ENCODE measurements at regions not wholly inside any gene's neighbourhood (a gene's known extent, or its start where the extent isn't known, plus 50 kb on each side); places are given as distances from the start of the nearest gene placed in this dataset.

- Histone ChIP-seq H3T11ph (ENCODE audit: low read length) (no peak overlapping the region), H3K27ac (ENCODE audit: insufficient read length, low read depth, low read length) (no peak overlapping the region), H4K5ac (ENCODE audit: insufficient read length, low read depth, low read length) (no peak overlapping the region), H4K20me1 (ENCODE audit: control insufficient read depth, insufficient read depth, insufficient read length) (no peaks in the 10 kb centered on the region), H3K4ac (ENCODE audit: low read depth, low read length) (no peak overlapping the region), H2AFZ (ENCODE audit: low read length) (no peak overlapping the region), H2BK5ac (ENCODE audit: insufficient read length, low read length) (no peak overlapping the region), H3K56ac (ENCODE audit: insufficient read length, low read depth, low read length) (no peak overlapping the region), H3K18ac (ENCODE audit: insufficient read length, low read depth, low read length) (no peak overlapping the region), H3K23me2 (ENCODE audit: insufficient read length, low read depth, low read length, poor library complexity, severe bottlenecking) (no peaks in the 10 kb centered on the region), H4K8ac (replicated peaks; ENCODE audit: insufficient read length, low read depth, low read length) (no peak overlapping the region), H2BK12ac (ENCODE audit: insufficient read length, low read depth, low read length) (no peak overlapping the region), H3K79me2 (ENCODE audit: insufficient read depth, low read length) (no peaks in the 10 kb centered on the region), H3K9ac (ENCODE audit: extremely low read depth, insufficient read length, low read length) (no peak overlapping the region), H4K91ac (ENCODE audit: insufficient read length, low read depth, low read length) (no peak overlapping the region), H3K27me3 (ENCODE audit: insufficient read depth, low read length) (no peaks in the 10 kb centered on the region), H3K4me1 (ENCODE audit: insufficient read depth, low read length) (no peaks in the 10 kb centered on the region), H2BK20ac (ENCODE audit: low read depth, low read length, poor library complexity, severe bottlenecking) (no peak overlapping the region), H3K14ac (ENCODE audit: insufficient read depth, low read length) (no peak overlapping the region), H3K79me1 (ENCODE audit: insufficient read depth, low read depth, low read length, poor library complexity, severe bottlenecking) (no peaks in the 10 kb centered on the region), H3K4me2 (ENCODE audit: insufficient read depth, insufficient read length, low read length) (no peak overlapping the region), H3K9me3 (ENCODE audit: control insufficient read depth, low read depth, low read length) (no peaks in the 10 kb centered on the region), H2BK15ac (ENCODE audit: low read depth, low read length) (no peak overlapping the region), H3K23ac (ENCODE audit: insufficient read length, low read depth, low read length) (no peak overlapping the region), H2BK120ac (ENCODE audit: low read depth, low read length, poor library complexity, severe bottlenecking) (no peak overlapping the region), H2AK5ac (ENCODE audit: insufficient read length, low read length) (no peak overlapping the region)
- no peaks in the 10 kb centered on the region; a peak in 1 of 5 replicates for H3K9me3 Mint-ChIP-seq
- no CpG with 5 or more reads among the region's 5 CpGs for WGBS (ENCODE audit: extremely low coverage, insufficient read length, low lambda C conversion rate)
- DNase-seq: no peak
- H3K36me3 Mint-ChIP-seq (ENCODE audit: insufficient read depth in 1 of 3, low read depth in 3 of 3): peaks cover 0 to 1% (median 0%) of the 10 kb centered on the region in 3 experiments; a peak in 1 of 7 replicates
- H3K27ac Mint-ChIP-seq: peak overlapping the region in 1 of 3 experiments; percentile 22; a peak in 1 of 7 replicates
- no peaks in the 10 kb centered on the region for H3K27me3 Mint-ChIP-seq (ENCODE audit: low read depth)
- TF ChIP-seq CTCF (conservative IDR thresholded peaks at IDR 0.05): no peak
- peaks cover 9 to 13% of the 10 kb centered on the region in 2 experiments for H3K4me1 Mint-ChIP-seq
- H3K4me3 Mint-ChIP-seq: no peak overlapping the region
These were observed 262.6 kb downstream of the PCNX1 start for GRCh38 chr14:71169861-71170260.
